GM19043 (cell line): ENCODE measurements at regions not wholly inside any gene's neighbourhood (a gene's known extent, or its start where the extent isn't known, plus 50 kb on each side); places are given as distances from the start of the nearest gene placed in this dataset.
"Not testable (repeated sequence)": the region's sequence is repeated elsewhere in the genome, so short reads cannot be mapped to it uniquely, and the experiment has no call there.

ENCODE experiments used
- ATAC-seq: cut with Tn5 transposase; IDR thresholded peaks from one replicate; pipeline ENCODE4 v1.9.1; 2021; ENCODE audit warnings: low read depth; ENCODE audit not compliant: unreplicated experiment

DNA sequence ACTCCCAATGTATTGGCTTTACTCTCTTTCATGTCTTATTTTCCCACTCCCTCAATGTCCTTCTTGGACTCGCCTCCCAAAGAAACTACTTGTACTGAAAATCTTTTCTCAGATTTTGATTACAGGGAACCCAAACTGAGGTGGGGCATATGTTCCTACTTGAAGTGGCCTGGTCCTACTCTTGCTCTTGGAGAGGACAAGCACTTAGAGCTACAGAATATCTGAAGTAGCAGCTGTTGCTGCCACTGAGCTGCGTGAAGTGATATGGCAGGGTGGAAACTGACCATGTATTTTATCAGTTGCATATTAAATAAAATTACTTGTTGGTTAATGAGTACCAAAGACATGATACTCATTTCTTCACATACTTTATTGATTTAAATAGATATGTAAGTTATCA is 129.5 kb downstream of the TSEN15 start:
- no peak for ATAC-seq

DNA sequence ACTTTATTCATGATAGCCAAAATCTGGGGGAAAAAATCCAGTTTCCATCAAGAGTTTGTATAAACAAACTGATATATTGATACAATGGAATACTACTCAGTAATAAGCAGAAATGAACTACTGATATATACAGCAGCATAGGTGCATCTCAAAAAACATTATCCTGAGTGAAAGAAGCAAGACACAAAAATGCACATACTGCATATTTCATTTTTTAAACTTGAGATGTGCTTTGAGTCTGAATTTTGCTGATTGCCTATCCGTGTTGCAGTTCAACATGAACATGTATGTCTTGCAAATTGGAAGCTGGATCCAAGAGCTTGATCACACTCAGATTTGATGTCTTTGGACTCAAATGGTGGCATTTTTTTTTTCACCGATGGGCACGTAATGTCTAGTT is 132.4 kb downstream of the TSEN15 start:
- no peak for ATAC-seq

GRCh38 chr1:184184614-184185013 is 133.1 kb downstream of the TSEN15 start:
- ATAC-seq = not testable (repeated sequence)

DNA sequence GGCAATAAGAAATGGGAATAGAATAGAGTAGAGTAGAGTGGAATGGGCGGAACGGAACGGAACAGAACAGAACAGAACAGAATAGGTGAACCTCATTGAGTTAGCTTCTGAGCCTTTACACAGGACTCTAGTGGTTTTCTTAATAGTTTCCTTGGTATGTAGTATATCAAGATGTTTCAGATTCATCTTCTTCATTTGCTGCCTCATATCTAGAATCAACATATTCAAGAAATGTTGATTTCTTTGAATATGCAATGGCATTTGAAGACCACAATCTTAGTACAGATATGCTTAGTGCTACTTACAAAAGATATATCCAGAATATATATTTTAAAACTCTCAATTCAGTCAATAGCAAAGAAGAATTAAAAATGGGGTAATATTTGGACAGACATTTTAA is 133.8 kb downstream of the TSEN15 start:
- ATAC-seq = no peak

- ATAC-seq = no peak
These were observed 134.6 kb downstream of the TSEN15 start for GRCh38 chr1:184186167-184186566.

- ATAC-seq = no peak
These were observed 135.6 kb downstream of the TSEN15 start for GRCh38 chr1:184187097-184187496.

GRCh38 chr1:184188037-184188436 is 136.5 kb downstream of the TSEN15 start:
- ATAC-seq = no peak

DNA sequence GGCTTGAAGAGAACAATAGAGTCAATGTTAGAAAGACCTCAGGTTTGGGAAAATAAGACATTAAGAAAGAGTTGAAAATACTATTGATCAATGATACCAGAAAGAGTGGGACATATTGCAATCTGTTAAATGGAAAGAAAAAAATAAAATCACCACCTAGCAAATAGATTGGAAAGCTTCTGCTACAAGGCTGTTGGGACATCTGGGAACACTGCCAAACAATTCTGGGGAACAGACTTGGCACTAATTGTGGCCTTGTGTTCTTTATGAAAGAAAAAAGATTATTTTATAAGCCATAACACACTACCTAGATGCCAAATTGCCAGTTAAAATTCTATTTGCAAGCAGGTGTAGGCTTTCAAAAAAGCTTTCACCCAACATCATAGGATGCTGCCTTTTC is 137.8 kb downstream of the TSEN15 start:
- ATAC-seq = no peak

DNA sequence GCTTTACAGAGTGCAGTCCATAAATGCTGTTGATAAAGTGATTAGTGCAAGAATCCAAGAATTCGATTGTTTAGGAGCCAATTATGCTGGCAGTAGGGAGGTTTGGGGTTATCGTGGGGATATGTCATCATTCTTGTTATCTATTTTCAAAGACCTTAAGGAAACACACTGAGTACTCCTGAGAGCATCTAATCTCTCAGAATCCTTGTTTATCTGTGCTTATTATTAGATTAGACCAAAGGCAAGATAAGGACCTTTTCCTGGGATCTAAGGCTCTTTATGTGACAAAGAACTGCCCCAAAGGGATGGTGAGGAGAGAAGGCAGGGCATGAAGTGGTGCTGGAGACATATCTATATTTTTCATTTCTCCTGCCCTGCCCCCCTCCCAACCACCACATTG is 139.1 kb downstream of the TSEN15 start:
- ATAC-seq = no peak

GRCh38 chr1:184191181-184191621 is 139.7 kb downstream of the TSEN15 start:
- ATAC-seq = no peak

DNA sequence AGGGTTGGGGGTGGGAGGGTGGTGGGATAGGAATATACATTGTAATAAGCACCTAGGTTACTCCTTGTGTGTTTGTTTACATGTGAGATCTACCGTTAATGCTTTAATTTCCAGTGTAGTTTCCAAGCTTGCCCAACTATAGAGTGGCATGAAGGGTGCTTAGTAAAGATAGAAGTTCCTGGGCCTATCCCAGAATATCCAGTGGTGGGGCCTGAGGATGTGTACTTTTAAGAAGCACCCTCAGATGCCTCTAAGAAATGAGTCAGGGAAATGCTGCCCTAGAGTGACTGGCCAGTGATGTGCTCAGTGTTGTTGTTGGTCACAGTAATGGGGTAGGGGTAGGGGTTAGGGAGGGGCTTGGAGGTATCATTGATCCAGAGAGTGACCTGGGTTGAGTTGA is 141.3 kb downstream of the TSEN15 start:
- ATAC-seq = no peak

- ATAC-seq = no peak
These were observed 141.9 kb downstream of the TSEN15 start for GRCh38 chr1:184193451-184193850.

GRCh38 chr1:184194236-184194635 is 142.7 kb downstream of the TSEN15 start:
- ATAC-seq = no peak

GRCh38 chr1:184195722-184196121 is 144.2 kb downstream of the TSEN15 start:
- not testable (repeated sequence) for ATAC-seq

GRCh38 chr1:184197831-184198230 is 146.3 kb downstream of the TSEN15 start:
- no peak for ATAC-seq

- ATAC-seq = no peak
These were observed 147.5 kb downstream of the TSEN15 start for GRCh38 chr1:184199036-184199435.

- ATAC-seq = no peak
These were observed 148.0 kb downstream of the TSEN15 start for GRCh38 chr1:184199438-184200085.

DNA sequence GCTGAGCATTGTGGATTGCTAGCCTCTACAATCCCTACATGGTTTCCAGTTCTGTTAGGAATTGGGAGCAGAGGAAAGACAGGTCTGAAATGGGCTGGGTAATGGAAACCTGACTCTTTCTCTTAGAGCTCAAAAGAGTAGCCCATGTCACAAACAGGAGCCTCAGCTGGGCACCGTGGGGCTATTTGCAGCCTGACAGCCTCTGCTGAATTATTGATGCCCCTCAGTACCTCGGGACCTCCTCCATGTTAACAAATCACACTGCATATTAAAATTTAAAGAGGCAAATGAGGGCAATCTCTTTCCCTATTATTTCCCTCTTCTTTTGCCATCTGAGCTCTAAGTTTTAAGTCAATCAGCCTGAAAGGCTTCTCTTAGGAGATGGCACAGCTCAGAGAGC is 157.1 kb downstream of the TSEN15 start:
- no peak for ATAC-seq

- ATAC-seq = no peak
These were observed 158.5 kb downstream of the TSEN15 start for GRCh38 chr1:184210031-184210430.

DNA sequence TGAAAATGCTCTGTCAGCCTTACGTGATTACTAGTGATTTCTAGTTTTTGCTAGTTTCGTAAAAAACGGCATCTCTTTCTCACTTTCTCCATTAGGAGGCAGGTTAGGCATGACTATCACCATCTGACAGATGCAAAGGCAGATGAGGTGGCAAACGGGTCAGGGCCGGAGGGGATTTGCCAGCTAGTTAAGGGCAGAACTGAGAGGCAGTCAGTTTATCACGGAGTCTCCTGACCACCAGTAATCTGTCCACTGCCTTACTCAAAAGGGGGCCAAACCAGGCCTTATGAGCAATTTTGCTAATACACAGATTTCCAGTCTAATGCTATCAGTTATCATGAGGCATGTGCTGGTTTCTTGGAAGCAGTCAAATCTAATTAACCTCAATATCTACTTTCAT is 159.3 kb downstream of the TSEN15 start:
- no peak for ATAC-seq

GRCh38 chr1:184212649-184213314 is 161.3 kb downstream of the TSEN15 start:
- ATAC-seq = no peak

- ATAC-seq = no peak
These were observed 162.6 kb downstream of the TSEN15 start for GRCh38 chr1:184214128-184214527.
